ENCODE measurements at regions not wholly inside any gene's neighbourhood (a gene's known extent, or its start where the extent isn't known, plus 50 kb on each side); places are given as distances from the start of the nearest gene placed in this dataset.

- TF ChIP-seq CTCF (conservative IDR thresholded peaks at IDR 0.05; ENCODE audit: low read depth in 2 of 2) (no peak), EZH2phosphoT487 (IDR thresholded peaks at IDR 0.05; ENCODE audit: unreplicated experiment) (no peak), POLR2AphosphoS5 (IDR thresholded peaks at IDR 0.05; ENCODE audit: low read depth) (no peak), EZH2 (IDR thresholded peaks at IDR 0.05; ENCODE audit: low read depth, unreplicated experiment) (no peak), REST (IDR thresholded peaks at IDR 0.05; ENCODE audit: unreplicated experiment) (no peak), CREB1 (CRISPR knock-in tag; IDR thresholded peaks at IDR 0.05; ENCODE audit: low read depth) (no peak), STAT1 (IDR thresholded peaks at IDR 0.05; ENCODE audit: unreplicated experiment) (no peak), JUNB (IDR thresholded peaks at IDR 0.05; ENCODE audit: unreplicated experiment) (no peak), ETS1 (IDR thresholded peaks at IDR 0.05) (no peak), NANOG (IDR thresholded peaks at IDR 0.05; ENCODE audit: borderline replicate concordance) (no peak), ZNF331 (CRISPR knock-in tag; IDR thresholded peaks at IDR 0.05; ENCODE audit: low read depth) (no peak), ZNF114 (CRISPR knock-in tag; IDR thresholded peaks at IDR 0.05) (no peak)
Observed at GRCh38 chr10:110380293-110380692, 75.6 kb upstream of the SMNDC1 start.

Measured in GM23338 (cell line).